ENCODE measurements at regions not wholly inside any gene's neighbourhood (a gene's known extent, or its start where the extent isn't known, plus 50 kb on each side); places are given as distances from the start of the nearest gene placed in this dataset.

DNA sequence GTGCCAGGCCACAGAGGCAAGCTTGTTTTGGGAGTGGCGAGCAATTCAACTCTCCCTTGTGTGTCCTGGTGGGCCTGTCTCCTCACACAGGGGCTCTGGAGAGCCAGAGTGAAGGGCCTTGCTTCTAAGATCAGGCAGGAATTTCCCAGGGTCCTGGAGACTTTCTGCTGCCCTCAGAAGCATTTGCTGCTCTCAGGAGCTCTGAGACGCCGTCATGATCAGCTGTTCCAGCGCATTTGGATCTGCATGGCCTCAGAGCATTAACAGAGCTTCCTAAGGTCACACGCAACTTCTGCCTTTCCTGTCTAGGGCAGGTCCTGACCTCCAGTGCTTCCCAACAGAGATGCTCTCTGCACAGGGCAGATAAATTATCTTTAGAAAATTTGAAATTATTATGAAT, 52.2 kb upstream of the C10orf90 start:
- H3K79me2 ChIP-seq (ENCODE audit: insufficient read depth, low read length), result no peaks in the 10 kb centered on the region
- no peak for DNase-seq (ENCODE audit: low read depth)
- Mint-ChIP-seq H3K27ac (ENCODE audit: unreplicated experiment) (no peak overlapping the region), H3K36me3 (ENCODE audit: low read depth, unreplicated experiment) (no peaks in the 10 kb centered on the region), H3K4me1 (ENCODE audit: low read depth, unreplicated experiment) (no peaks in the 10 kb centered on the region), H3K9me3 (ENCODE audit: unreplicated experiment) (peaks cover 5% of the 10 kb centered on the region), H3K4me3 (ENCODE audit: unreplicated experiment) (no peak overlapping the region), H3K27me3 (ENCODE audit: low read depth, unreplicated experiment) (peaks cover 35% of the 10 kb centered on the region)
- H2AFZ ChIP-seq (ENCODE audit: low read depth, low read length), result no peak overlapping the region
- no peaks in the 10 kb centered on the region for H3K4me1 ChIP-seq (ENCODE audit: insufficient read depth, low read length)
- H3K9me3 ChIP-seq (ENCODE audit: insufficient read depth, low read depth, low read length), result no peaks in the 10 kb centered on the region
- H3K27me3 ChIP-seq (ENCODE audit: insufficient read depth, low read length), result peaks cover 19% of the 10 kb centered on the region
- H3K4me3 ChIP-seq (ENCODE audit: insufficient read depth, low read depth, low read length), result no peak overlapping the region
- no peak overlapping the region for H3K9ac ChIP-seq (ENCODE audit: low read length)
- no peak for FAIRE-seq
- H3K27ac ChIP-seq (ENCODE audit: low read depth, low read length), result no peak overlapping the region
- no peak overlapping the region for H3K4me2 ChIP-seq (ENCODE audit: low read length)
- H4K20me1 ChIP-seq (ENCODE audit: insufficient read depth, low read length), result no peaks in the 10 kb centered on the region
- no peaks in the 10 kb centered on the region for H3K36me3 ChIP-seq (ENCODE audit: insufficient read depth, low read length)
- TF ChIP-seq EZH2 (IDR thresholded peaks at IDR 0.05; ENCODE audit: insufficient read depth, low read length), result no peak
- TF ChIP-seq, protein P1, sequence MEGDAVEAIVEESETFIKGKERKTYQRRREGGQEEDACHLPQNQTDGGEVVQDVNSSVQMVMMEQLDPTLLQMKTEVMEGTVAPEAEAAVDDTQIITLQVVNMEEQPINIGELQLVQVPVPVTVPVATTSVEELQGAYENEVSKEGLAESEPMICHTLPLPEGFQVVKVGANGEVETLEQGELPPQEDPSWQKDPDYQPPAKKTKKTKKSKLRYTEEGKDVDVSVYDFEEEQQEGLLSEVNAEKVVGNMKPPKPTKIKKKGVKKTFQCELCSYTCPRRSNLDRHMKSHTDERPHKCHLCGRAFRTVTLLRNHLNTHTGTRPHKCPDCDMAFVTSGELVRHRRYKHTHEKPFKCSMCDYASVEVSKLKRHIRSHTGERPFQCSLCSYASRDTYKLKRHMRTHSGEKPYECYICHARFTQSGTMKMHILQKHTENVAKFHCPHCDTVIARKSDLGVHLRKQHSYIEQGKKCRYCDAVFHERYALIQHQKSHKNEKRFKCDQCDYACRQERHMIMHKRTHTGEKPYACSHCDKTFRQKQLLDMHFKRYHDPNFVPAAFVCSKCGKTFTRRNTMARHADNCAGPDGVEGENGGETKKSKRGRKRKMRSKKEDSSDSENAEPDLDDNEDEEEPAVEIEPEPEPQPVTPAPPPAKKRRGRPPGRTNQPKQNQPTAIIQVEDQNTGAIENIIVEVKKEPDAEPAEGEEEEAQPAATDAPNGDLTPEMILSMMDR (IDR thresholded peaks at IDR 0.05; ENCODE audit: insufficient read depth, low read depth, low read length), result no peak

DNA sequence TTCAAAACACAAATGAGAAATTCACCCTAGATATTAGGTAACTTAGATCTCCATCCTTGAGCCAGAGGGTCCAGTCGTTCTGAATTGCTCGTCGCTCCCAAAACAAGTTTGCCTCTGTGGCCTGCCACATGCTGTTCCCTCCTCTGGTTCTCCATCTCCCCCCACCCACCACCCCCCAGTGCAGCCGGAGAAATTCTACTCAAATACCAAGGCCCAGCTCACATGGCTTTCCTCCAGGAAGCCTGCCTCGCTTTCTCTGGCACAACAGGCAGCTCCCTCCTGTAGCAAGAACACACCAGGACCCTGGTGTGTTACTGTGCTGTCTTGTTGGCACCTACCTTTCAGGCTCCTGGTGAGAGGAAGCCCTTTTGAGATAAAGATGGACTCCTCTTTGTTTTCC, 52.7 kb upstream of the C10orf90 start:
- H3K9ac ChIP-seq (ENCODE audit: low read length), result no peak overlapping the region
- Mint-ChIP-seq H3K4me3 (ENCODE audit: unreplicated experiment) (no peak overlapping the region), H3K27me3 (ENCODE audit: low read depth, unreplicated experiment) (peaks cover 30% of the 10 kb centered on the region), H3K36me3 (ENCODE audit: low read depth, unreplicated experiment) (no peaks in the 10 kb centered on the region), H3K9me3 (ENCODE audit: unreplicated experiment) (peaks cover 5% of the 10 kb centered on the region), H3K27ac (ENCODE audit: unreplicated experiment) (no peak overlapping the region), H3K4me1 (ENCODE audit: low read depth, unreplicated experiment) (no peaks in the 10 kb centered on the region)
- DNase-seq (ENCODE audit: low read depth) (no peak), FAIRE-seq (no peak)
- H3K27ac ChIP-seq (ENCODE audit: low read depth, low read length), result no peak overlapping the region
- H3K4me1 ChIP-seq (ENCODE audit: insufficient read depth, low read length), result no peaks in the 10 kb centered on the region
- H3K9me3 ChIP-seq (ENCODE audit: insufficient read depth, low read depth, low read length), result no peaks in the 10 kb centered on the region
- H2AFZ ChIP-seq (ENCODE audit: low read depth, low read length), result no peak overlapping the region
- no peak overlapping the region for H3K4me3 ChIP-seq (ENCODE audit: insufficient read depth, low read depth, low read length)
- no peaks in the 10 kb centered on the region for H3K79me2 ChIP-seq (ENCODE audit: insufficient read depth, low read length)
- H3K36me3 ChIP-seq (ENCODE audit: insufficient read depth, low read length), result no peaks in the 10 kb centered on the region
- H3K4me2 ChIP-seq (ENCODE audit: low read length), result no peak overlapping the region
- H3K27me3 ChIP-seq (ENCODE audit: insufficient read depth, low read length), result peaks cover 17% of the 10 kb centered on the region
- TF ChIP-seq EZH2 (IDR thresholded peaks at IDR 0.05; ENCODE audit: insufficient read depth, low read length), result no peak
- TF ChIP-seq, protein P1 (IDR thresholded peaks at IDR 0.05; ENCODE audit: insufficient read depth, low read depth, low read length), result no peak
- no peaks in the 10 kb centered on the region for H4K20me1 ChIP-seq (ENCODE audit: insufficient read depth, low read length)

DNA sequence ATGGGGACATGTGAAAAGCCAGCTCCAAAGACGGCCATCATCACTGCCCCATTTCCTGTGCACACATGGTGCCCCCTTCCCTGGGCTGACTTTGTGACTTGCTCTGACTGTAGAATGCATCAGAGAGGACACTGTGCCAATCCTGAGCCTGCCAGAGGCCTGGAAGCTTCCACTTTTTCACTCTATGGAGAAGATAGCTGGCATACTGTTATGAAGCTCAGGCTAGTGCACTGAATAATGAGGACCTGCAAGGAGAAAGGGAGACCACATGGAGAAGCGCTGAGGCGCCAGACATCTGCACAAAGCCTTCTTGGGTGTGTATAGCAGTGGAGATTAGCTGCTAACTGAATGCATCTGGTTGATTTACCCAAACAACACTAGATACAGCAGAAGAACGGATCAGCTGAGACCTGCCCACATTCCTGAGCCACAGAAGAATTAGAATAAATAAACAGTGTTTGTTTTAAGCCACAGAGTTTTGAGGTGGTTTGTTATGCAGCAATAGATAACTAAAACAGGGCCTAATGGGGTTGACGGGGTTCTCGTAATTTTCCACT, 58.9 kb upstream of the C10orf90 start:
- Mint-ChIP-seq H3K9me3 (ENCODE audit: unreplicated experiment) (peaks cover 4% of the 10 kb centered on the region), H3K4me1 (ENCODE audit: low read depth, unreplicated experiment) (no peaks in the 10 kb centered on the region), H3K4me3 (ENCODE audit: unreplicated experiment) (no peak overlapping the region), H3K36me3 (ENCODE audit: low read depth, unreplicated experiment) (no peaks in the 10 kb centered on the region), H3K27ac (ENCODE audit: unreplicated experiment) (no peak overlapping the region), H3K27me3 (ENCODE audit: low read depth, unreplicated experiment) (peaks cover 6% of the 10 kb centered on the region)
- no peak overlapping the region for H3K4me2 ChIP-seq (ENCODE audit: low read length)
- no peaks in the 10 kb centered on the region for H3K4me1 ChIP-seq (ENCODE audit: insufficient read depth, low read length)
- H4K20me1 ChIP-seq (ENCODE audit: insufficient read depth, low read length), result no peaks in the 10 kb centered on the region
- no peak for TF ChIP-seq EZH2 (IDR thresholded peaks at IDR 0.05; ENCODE audit: insufficient read depth, low read length)
- TF ChIP-seq, protein P1 (IDR thresholded peaks at IDR 0.05; ENCODE audit: insufficient read depth, low read depth, low read length), result no peak
- H3K27me3 ChIP-seq (ENCODE audit: insufficient read depth, low read length), result peaks cover 13% of the 10 kb centered on the region
- no peak overlapping the region for H3K27ac ChIP-seq (ENCODE audit: low read depth, low read length)
- no peaks in the 10 kb centered on the region for H3K79me2 ChIP-seq (ENCODE audit: insufficient read depth, low read length)
- no peak overlapping the region for H3K9ac ChIP-seq (ENCODE audit: low read length)
- H3K4me3 ChIP-seq (ENCODE audit: insufficient read depth, low read depth, low read length), result no peak overlapping the region
- no peaks in the 10 kb centered on the region for H3K9me3 ChIP-seq (ENCODE audit: insufficient read depth, low read depth, low read length)
- FAIRE-seq (no peak), DNase-seq (ENCODE audit: low read depth) (no peak)
- H2AFZ ChIP-seq (ENCODE audit: low read depth, low read length), result no peak overlapping the region
- H3K36me3 ChIP-seq (ENCODE audit: insufficient read depth, low read length), result no peaks in the 10 kb centered on the region
